ENCODE measurements at regions not wholly inside any gene's neighbourhood (a gene's known extent, or its start where the extent isn't known, plus 50 kb on each side); places are given as distances from the start of the nearest gene placed in this dataset.
"Not testable (repeated sequence)": the region's sequence is repeated elsewhere in the genome, so short reads cannot be mapped to it uniquely, and the experiment has no call there.

DNA sequence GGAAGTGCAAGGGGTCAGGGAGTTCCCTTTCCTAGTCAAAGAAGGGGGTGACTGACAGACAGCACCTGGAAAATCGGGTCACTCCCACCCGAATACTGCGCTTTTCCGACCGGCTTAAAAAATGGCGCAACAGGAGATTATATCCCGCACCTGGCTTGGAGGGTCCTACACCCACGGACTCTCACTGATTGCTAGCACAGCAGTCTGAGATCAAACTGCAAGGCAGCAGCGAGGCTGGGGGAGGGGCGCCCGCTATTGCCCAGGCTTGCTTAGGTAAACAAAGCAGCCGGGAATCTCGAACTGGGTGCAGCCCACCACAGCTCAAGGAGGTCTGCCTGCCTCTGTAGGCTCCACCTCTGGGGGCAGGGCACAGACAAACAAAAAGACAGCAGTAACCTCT is 333.8 kb downstream of the CENPW start:
- not testable (repeated sequence) for DNase-seq

- no peak for DNase-seq
Measured at GRCh38 chr6:126682440-126682839, 342.5 kb downstream of the CENPW start.

DNA sequence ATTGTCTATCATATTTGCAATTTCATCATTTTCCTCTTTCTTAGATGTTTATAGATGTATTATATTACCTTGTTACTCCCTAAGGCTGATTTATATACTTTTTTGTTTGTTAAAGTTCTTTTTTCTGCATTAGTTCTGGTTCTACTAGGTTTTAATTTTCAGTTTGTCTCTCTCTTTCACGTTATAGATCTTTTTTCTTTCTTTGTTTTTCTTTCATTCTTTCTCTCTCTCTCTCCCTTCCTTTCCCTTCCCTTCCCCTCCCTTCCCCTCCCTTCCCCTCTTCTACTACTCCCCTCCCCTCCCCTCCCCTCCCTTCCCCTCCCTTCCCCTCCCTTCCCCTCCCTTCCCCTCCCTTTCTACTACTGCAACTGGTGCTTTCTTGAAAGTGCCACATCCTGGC is 345.3 kb downstream of the CENPW start:
- no peak for DNase-seq

GRCh38 chr6:126696921-126697693 is 357.2 kb downstream of the CENPW start:
- no peak for DNase-seq

GRCh38 chr6:126698732-126699240 is 358.9 kb downstream of the CENPW start:
- DNase-seq = no peak

GRCh38 chr6:126701676-126702560 is 362.0 kb downstream of the CENPW start:
- no peak for DNase-seq

GRCh38 chr6:126716032-126716431 is 376.1 kb downstream of the CENPW start:
- DNase-seq = no peak

DNA sequence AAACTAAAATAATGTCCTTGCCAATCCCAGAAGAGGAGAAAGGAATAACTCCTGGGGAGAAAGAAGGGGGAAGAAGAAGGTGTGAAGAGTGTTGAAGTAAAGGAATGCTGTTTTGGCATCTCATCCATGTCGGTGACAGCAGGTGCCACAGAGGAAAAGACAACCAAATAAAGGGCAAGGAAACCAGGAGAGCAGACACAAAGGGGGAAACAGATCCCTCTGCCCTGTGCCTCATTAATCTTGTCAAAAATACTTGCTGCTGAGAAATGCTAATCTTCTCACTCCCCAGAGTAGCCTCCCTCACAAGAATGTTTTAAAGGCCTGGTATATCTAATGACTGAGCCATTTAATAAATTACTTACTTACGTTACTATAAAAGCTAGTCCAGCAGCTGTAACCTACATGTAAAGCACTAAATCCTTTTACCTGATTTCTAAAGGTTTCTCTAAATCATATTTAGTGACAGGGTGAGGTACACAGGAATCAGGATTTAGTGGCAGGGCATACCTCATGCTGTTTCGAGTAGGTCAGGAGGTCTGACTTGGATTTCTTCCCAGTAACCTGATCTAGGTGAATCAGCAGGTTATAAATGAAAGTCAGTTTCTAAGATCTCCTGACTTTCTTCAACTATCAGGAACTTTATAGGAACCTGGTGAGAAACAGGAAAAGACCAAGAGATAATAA is 377.1 kb downstream of the CENPW start:
- DNase-seq = no peak

DNA sequence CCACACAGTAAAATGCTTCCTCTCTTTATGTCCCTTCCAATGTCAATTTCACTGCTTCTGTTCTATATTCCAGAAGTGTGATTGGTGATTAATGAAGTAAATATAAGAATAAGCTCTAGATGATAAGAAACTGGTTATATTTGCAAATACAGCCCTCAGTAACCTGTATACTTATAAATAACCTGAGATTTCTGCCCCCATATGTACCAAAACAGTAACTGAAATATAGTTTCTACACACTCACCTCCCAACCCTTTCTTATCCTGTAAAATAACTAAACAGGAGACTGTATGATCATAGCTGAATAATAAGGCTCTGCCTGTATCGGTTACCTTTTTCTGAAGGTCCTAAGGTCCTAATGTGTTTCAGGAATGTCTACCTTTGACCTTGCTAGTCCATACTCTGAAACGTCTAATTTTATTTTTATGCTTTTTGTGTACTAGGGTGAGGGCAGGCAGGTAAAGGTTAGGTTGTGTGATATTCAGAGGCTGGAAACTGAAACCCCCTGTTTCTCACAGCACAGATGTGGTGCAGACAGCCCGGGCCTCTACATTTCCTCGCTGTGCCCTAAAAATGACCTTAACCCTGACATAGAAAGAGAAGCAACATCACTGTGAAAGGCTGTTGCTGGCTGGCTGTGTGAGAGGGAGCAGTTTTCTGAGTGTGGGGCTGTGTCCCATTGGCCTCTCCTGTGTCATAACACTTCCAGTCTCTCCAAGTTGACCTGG is 378.8 kb downstream of the CENPW start:
- no peak for DNase-seq

DNA sequence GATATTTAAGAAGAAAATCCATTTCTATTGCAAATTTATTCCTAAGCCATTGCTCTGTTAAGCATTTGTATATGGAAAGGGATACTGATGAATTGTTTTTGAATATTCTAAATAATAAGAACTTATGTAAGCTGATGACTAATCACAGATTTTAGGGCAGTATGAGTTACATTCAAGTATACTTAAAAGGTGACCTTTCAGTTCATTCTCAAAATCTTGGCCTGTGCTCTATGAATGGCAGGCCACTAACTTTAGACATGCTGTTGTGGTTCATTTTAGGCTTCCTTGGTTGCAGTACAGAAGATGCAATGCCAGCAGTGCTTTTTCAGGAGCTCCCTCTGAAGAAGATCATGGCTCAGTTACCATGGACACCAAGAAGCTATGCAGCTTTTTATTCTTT is 380.4 kb downstream of the CENPW start:
- DNase-seq = no peak

DNA sequence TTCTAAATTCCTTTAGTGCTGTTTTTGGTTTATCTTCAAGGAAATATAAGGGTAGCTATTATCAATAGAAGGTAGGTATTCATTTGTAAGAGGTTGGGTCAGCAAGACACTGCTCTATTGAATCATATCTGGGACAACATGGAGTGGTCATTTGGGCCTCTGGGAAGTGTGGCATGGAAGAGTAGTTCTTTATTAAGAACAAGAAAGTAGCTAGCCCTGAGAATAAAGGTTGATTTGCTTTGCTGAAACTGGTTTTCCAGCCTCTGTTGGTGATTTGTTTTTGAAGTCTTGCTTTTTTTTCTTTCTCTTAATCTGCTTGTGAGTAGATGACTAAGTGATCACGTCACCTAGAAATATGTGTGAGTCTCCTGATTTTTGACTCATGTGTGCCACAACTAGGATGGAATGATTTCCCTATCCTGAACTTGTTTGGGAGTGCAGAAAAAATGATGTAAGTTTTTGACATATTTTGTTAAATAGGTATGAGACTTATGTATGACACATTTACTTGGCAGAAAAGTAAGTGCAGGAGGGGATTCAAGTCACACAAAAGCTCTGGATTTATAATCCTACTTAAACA is 381.8 kb downstream of the CENPW start:
- DNase-seq = no peak

DNA sequence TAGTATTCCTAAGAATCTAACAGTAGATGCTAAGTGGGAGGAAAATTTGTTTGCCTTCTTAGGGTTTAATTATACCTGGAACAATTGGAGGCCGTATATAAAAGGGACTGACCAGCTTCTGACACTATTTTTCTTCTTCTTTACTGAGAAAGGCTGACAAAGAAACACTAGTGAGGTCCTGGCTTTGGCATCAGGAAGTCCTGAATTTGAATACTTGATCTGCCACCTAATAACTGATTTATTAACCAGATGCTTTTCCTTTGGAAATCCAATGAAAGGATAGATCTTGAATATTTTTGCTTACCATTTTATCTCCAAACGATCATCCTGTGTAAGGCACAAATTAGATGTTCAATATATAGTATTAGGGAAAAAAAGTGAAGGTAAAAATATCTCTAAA is 382.5 kb downstream of the CENPW start:
- no peak for DNase-seq

DNA sequence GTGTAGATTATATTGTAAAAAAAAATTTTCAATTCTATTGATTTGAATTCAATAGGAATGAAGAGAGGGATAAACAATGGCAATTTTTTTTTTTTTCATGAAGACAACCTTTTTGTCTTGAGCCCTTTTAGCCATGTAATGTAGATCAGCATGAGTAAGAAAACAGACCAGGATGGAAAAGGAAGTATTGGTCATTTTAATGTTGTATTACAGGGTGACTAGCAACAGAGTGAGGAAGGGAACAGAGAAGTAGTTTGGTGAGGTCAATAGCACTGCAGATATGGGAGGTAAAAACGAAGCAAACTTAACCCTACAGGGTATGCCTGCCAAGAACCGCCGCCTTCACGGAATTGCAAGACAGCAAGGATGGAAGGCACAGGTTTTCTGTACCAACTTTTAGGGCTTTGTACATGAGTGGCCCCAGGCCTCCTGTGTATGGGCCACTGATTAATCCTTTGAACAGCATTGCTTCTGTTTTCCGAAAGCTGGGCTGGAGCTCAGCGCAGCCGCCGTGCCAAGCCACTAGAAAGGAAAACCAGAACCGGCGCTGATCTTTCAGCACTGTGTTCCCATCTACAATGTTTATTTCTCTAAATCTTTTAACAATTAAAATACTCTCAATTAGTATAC is 383.7 kb downstream of the CENPW start:
- DNase-seq = no peak

GRCh38 chr6:126724821-126725220 is 384.9 kb downstream of the CENPW start:
- DNase-seq = no peak

DNA sequence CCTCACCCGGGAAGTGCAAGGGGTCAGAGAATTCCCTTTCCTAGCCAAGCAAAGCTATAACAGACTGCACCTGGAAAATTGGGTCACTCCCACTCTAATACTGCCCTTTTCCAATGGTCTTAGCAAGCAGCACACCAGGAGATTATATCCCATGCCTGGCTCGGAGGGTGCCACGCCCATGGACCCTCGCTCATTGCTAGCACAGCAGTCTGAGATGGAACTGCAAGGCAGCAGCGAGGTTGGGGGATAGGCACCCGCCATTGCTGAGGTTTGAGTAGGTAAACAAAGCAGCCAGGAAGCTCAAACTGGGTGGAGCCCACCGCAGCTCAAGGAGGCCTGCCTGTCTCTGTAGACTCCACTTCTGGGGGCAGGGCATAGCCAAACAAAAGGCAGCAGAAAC is 386.5 kb downstream of the CENPW start:
- DNase-seq = not testable (repeated sequence)

- no peak for DNase-seq
Measured at GRCh38 chr6:126738146-126738545, 380.3 kb upstream of the RSPO3 start.

- DNase-seq = no peak
Measured at GRCh38 chr6:126738641-126739040, 379.8 kb upstream of the RSPO3 start.

DNA sequence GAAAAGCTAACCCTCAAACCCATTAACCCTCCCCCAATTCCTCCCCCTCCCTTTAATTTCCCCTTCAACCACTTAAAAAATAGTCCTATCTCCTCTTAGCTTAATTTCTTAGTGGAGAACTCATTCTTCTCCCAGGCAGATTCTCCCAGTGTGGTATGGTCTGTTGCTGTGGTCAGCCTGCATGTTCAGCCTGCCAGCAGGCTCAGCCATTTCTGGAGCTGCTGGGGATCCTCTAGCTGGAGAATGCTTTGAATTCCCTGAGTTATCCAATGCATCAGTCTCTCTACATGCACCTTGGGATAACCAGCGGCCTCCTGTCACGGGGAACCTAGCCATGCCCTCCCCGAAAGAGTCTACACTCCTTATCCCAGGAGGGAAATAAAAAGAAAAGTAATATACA is 375.4 kb upstream of the RSPO3 start:
- DNase-seq = no peak

DNA sequence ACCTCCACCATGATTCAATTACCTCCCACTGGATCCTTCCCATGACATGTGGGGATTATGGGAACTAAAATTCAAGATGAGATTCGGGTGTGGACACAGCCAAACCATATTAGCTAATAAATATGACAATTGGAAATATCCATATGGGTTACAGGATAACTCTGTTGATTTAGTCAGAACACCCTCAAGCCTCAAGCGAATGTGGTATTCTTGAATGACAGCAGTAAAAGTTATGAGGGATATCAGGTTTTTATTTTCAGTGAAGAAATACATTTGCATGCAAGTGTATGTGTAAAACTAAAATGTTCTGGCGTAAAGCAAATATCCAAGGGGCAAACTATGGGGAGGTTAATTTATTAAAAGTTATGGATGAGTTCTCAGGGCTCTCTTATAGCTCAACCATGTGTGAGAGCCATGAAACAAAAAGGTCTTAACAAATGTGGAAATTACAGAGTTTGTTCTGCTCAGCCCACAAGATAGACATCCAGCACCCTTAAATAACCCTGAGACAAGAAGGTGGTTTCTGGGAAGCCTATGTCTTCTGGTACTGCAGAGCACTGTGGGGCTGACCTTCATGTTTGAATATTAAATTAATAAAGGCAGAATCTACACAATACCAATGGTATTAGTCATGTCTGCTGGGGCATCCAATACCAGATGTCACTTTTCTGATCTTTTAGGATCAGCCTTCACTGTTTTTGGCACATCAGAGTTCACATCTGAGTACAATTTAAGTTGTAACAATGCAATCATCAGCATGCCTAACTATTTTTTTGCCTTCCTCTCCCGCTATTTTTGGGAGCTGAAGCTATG is 370.5 kb upstream of the RSPO3 start:
- no peak for DNase-seq

DNA sequence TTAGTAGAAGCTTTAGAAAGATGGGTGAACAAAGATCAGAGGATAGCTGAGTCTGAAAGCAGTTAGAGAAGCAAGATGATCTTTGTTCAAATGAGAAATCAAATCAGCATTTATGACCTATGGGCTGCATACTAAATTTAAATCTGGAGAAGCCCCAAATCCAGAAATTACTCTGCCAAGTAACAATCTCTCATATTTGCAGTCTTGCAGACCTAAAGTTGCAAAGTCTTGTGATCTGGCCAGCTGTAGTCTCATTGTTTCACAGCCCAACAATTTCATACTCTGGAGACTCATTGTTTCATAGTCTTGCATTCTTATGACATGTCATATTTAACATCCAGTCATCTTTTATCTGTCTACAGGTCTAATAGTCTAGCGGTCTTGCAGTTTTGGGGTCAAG is 364.9 kb upstream of the RSPO3 start:
- no peak for DNase-seq

DNA sequence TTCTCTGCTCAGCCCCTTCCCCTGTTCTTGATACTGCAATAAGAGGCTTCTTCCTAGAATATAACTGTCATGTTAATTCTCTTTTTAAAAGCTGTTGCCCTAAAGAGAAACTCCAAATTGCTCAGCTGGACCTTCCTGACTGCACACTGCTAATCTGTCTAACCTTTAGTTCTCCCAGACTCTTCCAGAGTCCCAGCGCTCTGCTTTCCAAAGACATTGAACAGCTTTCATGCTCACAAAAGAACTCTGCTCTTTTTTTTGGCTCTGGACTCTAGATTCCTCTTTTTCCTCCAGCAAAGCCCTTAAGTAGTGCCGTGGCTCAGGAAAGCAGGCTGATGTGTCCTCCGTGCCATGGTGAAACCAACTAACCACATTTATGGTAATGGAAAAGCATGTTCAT is 356.6 kb upstream of the RSPO3 start:
- DNase-seq = no peak

Data from suppressor macrophage treated with lipopolysaccharide for 4 hours (primary cell).